ENCODE measurements at regions not wholly inside any gene's neighbourhood (a gene's known extent, or its start where the extent isn't known, plus 50 kb on each side); places are given as distances from the start of the nearest gene placed in this dataset.

DNA sequence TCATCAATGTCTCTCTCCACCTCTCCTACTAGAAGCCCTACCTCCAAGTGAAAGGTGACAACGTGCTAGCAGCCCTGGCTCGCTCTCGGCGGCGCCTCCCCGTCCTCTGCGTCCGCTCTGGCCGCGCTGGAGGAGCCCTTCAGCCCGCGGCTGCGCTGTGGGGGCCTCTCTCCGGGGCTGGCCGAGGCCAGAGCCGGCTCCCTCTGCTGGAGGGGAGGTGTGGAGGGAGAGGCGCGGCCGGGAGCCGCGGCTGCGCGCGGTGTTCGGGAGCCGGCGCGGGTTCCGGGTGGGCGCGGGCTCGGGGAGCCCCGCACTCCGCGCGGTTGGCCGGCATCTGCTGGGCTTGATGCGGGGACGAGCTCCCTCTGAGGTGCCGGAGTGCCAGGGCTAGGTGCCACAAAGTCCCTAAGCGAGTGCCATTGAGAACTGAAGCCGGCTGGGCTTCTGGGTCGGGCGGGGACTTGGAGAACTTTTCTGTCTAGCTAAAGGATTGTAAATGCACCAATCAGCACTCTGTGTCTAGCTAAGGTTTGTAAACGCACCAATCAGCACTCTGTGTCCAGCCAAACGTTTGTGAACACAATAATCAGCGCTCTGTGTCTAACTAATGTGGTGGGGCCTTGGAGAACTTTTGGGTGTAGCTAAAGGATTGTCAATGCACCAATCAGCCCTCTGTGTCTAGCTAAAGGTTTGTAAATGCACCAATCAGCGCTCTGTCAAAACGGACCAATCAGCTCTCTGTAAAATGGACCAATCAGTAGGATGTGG, 84.8 kb upstream of the ARRDC4 start:
- no peak for DNase-seq (ENCODE audit: low read depth in 2 of 2)

GRCh38 chr15:97876281-97876675, 84.2 kb upstream of the ARRDC4 start:
- DNase-seq (ENCODE audit: low read depth in 2 of 2) = no peak

GRCh38 chr15:97881346-97881965, 79.0 kb upstream of the ARRDC4 start:
- no peak for DNase-seq (ENCODE audit: low read depth in 2 of 2)

GRCh38 chr15:97884513-97885131, 75.9 kb upstream of the ARRDC4 start:
- DNase-seq (ENCODE audit: low read depth in 2 of 2) = no peak

- DNase-seq (ENCODE audit: low read depth in 2 of 2) = no peak
Observed at GRCh38 chr15:97890307-97890706, 70.2 kb upstream of the ARRDC4 start.

DNA sequence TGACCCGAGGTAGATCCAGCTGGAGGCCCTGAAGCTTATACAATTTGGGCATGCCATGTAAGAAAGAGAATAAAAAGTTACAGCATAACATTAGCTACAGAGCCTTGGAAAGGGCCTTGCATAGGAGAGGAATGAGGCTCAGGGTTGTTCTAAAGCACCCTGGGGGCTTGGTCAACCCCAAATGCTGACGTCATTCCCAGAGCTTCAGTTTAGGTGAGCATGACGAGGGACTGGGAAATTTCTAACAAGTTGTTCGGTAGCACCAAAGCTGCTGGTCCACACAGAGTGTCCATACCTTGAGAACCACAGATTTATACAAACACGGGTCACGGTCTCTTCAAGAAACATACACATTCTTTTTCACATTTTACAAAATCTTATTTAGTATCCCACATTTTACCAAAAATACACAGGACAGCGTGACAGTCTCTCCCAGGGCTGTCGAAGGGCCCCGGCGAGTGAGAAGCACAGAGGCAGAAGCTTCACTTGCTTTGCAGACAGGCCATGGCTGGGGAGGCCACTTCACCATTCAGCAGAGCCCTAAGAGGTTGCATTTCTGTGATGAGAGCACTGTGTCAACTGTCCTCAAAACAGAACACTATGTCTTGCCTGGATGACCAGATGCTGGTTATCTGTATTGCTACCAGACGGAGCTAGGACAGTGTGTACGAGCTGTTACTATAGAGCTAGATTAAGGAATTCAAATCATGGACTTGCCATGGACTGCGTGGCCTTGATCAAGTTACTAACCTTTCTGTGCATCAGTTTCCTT, 68.2 kb upstream of the ARRDC4 start:
- no peak for DNase-seq (ENCODE audit: low read depth in 2 of 2)

GRCh38 chr15:97893967-97894366, 66.5 kb upstream of the ARRDC4 start:
- DNase-seq (ENCODE audit: low read depth in 2 of 2) = no peak

DNA sequence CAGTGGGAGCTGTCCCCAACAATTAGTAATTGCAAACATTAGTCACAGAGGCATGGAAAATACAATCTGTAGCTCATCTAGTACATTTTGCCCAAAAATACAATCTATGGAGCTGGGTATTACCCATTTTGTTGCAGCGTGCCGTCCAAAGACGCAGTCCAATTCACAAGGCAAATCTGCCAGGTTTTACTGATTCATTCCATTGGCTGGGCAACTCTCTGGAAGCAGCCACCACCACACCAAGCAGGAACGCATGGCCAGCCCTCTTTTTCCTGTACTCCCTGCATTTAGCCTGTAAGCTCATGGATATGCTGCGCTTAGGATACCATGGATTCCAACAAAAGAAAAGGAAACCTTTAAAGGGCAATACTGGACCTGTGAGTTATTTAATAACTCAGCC, 60.5 kb upstream of the ARRDC4 start:
- no peak for DNase-seq (ENCODE audit: low read depth in 2 of 2)

DNA sequence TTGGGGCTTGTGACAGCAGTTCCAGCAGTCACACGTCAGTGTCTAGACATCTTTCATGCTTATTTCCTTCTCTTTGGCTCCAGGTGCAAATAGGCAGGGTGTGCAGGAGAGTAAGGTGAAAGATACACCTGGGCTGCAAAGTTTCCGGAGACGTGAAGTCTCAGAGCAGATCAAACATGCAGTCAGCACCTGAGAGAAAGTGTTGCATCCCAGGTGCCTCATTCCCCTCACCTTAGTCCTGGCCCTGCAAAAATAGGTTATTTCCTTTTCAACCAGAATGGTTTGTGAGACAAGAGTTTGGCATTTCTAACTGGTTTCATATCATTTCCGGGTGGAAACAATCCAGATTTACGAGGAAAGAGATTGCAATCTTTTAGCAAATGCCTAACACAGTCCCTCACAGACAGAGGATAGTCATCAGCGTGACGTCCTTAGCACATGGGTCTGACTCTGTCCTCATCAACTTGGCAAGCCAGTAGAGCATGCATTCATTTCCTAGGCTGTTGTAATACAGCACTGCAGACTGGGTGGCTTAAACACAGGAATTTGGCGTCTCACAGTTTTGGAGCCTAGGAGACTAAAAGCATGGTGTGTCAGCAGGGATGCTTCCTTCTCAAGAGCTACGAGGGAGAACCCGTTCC, 58.2 kb upstream of the ARRDC4 start:
- no peak for DNase-seq (ENCODE audit: low read depth in 2 of 2)

DNA sequence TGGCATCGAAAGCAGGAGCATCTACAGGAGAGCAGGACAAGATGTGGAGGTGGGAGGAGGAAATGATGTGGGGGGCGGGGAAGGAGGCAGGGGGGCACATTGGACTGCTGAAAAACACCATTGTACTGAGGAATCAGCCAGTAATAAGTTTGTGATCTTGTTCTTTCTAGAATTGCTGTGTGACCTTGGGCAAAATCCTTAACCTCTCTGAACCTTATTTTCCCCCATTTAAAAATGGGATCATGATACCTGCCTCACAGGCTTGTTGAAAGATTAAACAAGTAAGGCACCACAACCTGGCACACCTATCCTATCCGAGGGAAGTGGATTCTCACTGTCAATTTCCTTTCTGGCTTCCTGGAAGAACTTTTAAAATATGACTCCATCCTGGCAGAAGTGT, 56.9 kb upstream of the ARRDC4 start:
- no peak for DNase-seq (ENCODE audit: low read depth in 2 of 2)

- DNase-seq (ENCODE audit: low read depth in 2 of 2) = no peak
Observed at GRCh38 chr15:97903971-97904572, 56.4 kb upstream of the ARRDC4 start.

DNA sequence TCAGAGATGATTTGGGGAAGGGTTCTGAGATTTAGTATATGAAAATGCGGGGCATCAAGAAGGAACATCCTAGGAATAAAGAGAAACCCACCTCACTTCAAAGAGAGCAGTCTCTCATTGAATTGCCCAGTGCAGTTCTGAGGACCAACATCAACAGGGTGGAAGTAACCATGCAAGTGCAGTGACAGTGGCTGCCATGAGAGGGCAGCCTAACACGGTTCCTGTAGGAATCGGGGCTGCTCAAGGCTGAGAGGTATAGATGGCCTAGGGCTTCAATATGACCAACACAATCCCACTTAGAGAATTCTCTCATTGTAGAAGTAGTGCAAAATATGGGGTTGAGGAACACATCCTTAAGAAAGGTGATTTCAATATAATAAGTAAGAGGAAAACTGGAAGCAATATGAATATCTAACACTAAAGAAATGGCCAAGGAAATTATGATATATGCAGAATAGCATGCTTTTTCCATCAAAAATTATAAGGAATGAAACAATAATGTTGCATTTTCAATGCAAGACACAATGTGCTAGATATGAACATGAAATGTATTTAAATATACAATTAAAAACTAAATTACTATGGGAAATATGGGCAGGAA, 51.1 kb upstream of the ARRDC4 start:
- peak in 1 of 2 donors; percentile 25 for DNase-seq (ENCODE audit: low read depth in 2 of 2)

Measured in stimulated activated CD4-positive, alpha-beta T cell treated with anti-CD3 and anti-CD28 coated beads, Interleukin-1b, Interleukin-23, amount 100 ng/mL, for 1 hour (primary cell).